Keratinocyte (primary cell): ENCODE measurements at regions not wholly inside any gene's neighbourhood (a gene's known extent, or its start where the extent isn't known, plus 50 kb on each side); places are given as distances from the start of the nearest gene placed in this dataset.

Experiments
- DNase-seq: peaks from one replicate; pipeline ENCODE4 v3.0.0-alpha.2; 2011; ENCODE audit warnings: low read depth, missing footprints, low spot score
- FAIRE-seq: peaks from 2 replicates; lab custom pipeline; 2011; peaks lifted over from hg19 to GRCh38; lab: Jason Lieb, UNC
- H2AFZ ChIP-seq: 2 replicates; pipeline ENCODE4 v1.6.0; 2012; ENCODE audit warnings: low read length, control low read depth, inconsistent platforms; ENCODE audit not compliant: control insufficient read depth
- H3K27ac ChIP-seq: 2 replicates; pipeline ENCODE4 v1.5.1; 2011; ENCODE audit warnings: low read length; ENCODE audit not compliant: control insufficient read depth, insufficient read depth
- H3K27me3 ChIP-seq: 3 replicates; pipeline ENCODE4 v1.6.0; 2011; ENCODE audit warnings: low read length; ENCODE audit not compliant: control insufficient read depth, insufficient read depth; ENCODE audit errors: extremely low read depth
- H3K36me3 ChIP-seq, 2 experiments: 2 replicates in 1 of 2; 3 replicates in 1 of 2; pipeline ENCODE4 v1.5.1; 2011; ENCODE audit warnings: low read length in 2 of 2, mild to moderate bottlenecking in 1 of 2; ENCODE audit not compliant: control insufficient read depth in 2 of 2, insufficient read depth in 2 of 2; ENCODE audit errors: extremely low read depth in 1 of 2
- H3K4me1 ChIP-seq: 3 replicates; pipeline ENCODE4 v1.5.1; 2011; ENCODE audit warnings: low read length; ENCODE audit not compliant: control insufficient read depth, insufficient read depth; ENCODE audit errors: extremely low read depth
- H3K4me2 ChIP-seq: 3 replicates; pipeline ENCODE4 v1.6.0; 2011; ENCODE audit warnings: low read depth, low read length; ENCODE audit not compliant: control insufficient read depth, insufficient read depth; ENCODE audit errors: extremely low read depth
- H3K4me3 ChIP-seq, 3 experiments: fragments of 200-600 bp in 1 of 3; sonication (generic) in 1 of 3; 2 replicates in 2 of 3; 3 replicates in 1 of 3; pipeline ENCODE4 v1.5.1; 2011 to 2016; ENCODE audit warnings: low read length in 3 of 3, mild to moderate bottlenecking in 3 of 3, control low read depth in 2 of 3, inconsistent platforms in 1 of 3, low read depth in 1 of 3, mixed read lengths in 1 of 3, mixed run types in 1 of 3, moderate library complexity in 1 of 3; ENCODE audit not compliant: control insufficient read depth in 2 of 3, insufficient read depth in 2 of 3; ENCODE audit errors: extremely low read depth in 1 of 3
- H3K79me2 ChIP-seq: 2 replicates; pipeline ENCODE4 v1.6.0; 2012; ENCODE audit warnings: low read length; ENCODE audit not compliant: control insufficient read depth, insufficient read depth
- H3K9ac ChIP-seq: 3 replicates; pipeline ENCODE4 v1.6.0; 2011; ENCODE audit warnings: low read length; ENCODE audit not compliant: control insufficient read depth, insufficient read depth; ENCODE audit errors: extremely low read depth
- H3K9me1 ChIP-seq: 3 replicates; pipeline ENCODE4 v1.6.0; 2011; ENCODE audit warnings: low read length; ENCODE audit not compliant: control insufficient read depth, insufficient read depth; ENCODE audit errors: extremely low read depth
- H3K9me3 ChIP-seq: 2 replicates; pipeline ENCODE4 v1.5.1; 2012; ENCODE audit warnings: low read depth, low read length; ENCODE audit not compliant: control insufficient read depth
- H4K20me1 ChIP-seq: 3 replicates; pipeline ENCODE4 v1.6.0; 2011; ENCODE audit warnings: low read length; ENCODE audit not compliant: control insufficient read depth, insufficient read depth; ENCODE audit errors: extremely low read depth
- EZH2 ChIP-seq: IDR thresholded peaks from one replicate; pipeline ENCODE4 v1.6.1; 2012; ENCODE audit warnings: inconsistent platforms, mild to moderate bottlenecking, low read length, moderate library complexity
- dilution Hi-C: fragments of 300-500 bp; cut with MboI; formaldehyde crosslinking; loops from one replicate; pipeline ENCODE4 v1.7.0; 2020; ENCODE audit warnings: low sequenced_read_pairs; ENCODE audit not compliant: extremely low pct_ligation_motif_present
- TF ChIP-seq, protein P1 (sequence below), 3 experiments: IDR thresholded peaks in 1 of 3; conservative IDR thresholded peaks in 1 of 3; optimal IDR thresholded peaks in 1 of 3; 2 replicates in 2 of 3; 3 replicates in 1 of 3; pipeline versions ENCODE3 to v1.5.1; 2011; ENCODE audit warnings: low read length in 3 of 3, mild to moderate bottlenecking in 3 of 3, moderate library complexity in 2 of 3, control low read depth in 1 of 3, inconsistent platforms in 1 of 3; ENCODE audit not compliant: insufficient read depth in 2 of 3; ENCODE audit errors: extremely low read depth in 1 of 3

DNA sequence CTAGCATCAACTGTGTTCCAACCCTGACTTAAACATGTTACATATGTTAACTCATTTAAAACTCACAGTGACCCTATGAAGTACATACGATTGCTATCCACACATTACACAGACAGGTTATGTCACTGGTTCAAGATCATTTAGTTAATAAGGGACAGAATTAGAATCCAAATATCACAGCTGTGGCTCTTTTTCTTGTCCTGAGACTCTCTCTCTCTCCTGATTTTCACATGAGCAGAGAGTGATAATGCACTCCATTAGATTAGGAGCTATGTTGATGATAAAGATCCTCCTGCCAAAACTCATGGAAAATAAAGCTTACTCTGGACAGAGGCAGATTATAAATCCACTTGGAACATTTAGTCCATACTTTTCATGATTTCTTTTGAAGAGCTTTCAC, 408.3 kb downstream of the PPARGC1A start:
- no peak for TF ChIP-seq EZH2
- TF ChIP-seq, protein P1, sequence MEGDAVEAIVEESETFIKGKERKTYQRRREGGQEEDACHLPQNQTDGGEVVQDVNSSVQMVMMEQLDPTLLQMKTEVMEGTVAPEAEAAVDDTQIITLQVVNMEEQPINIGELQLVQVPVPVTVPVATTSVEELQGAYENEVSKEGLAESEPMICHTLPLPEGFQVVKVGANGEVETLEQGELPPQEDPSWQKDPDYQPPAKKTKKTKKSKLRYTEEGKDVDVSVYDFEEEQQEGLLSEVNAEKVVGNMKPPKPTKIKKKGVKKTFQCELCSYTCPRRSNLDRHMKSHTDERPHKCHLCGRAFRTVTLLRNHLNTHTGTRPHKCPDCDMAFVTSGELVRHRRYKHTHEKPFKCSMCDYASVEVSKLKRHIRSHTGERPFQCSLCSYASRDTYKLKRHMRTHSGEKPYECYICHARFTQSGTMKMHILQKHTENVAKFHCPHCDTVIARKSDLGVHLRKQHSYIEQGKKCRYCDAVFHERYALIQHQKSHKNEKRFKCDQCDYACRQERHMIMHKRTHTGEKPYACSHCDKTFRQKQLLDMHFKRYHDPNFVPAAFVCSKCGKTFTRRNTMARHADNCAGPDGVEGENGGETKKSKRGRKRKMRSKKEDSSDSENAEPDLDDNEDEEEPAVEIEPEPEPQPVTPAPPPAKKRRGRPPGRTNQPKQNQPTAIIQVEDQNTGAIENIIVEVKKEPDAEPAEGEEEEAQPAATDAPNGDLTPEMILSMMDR (optimal IDR thresholded peaks at IDR 0.05 in 1 of 3, IDR thresholded peaks at IDR 0.05 in 1 of 3, conservative IDR thresholded peaks at IDR 0.05 in 1 of 3; ENCODE audit: extremely low read depth in 1 of 3, insufficient read depth in 2 of 3, low read length in 3 of 3), result no peak
- Histone ChIP-seq H3K9me1 (no peaks in the 10 kb centered on the region), H3K27ac (no peak overlapping the region), H3K79me2 (no peaks in the 10 kb centered on the region), H3K9me3 (no peaks in the 10 kb centered on the region), H3K9ac (no peak overlapping the region), H3K4me1 (no peaks in the 10 kb centered on the region), H2AFZ (no peak overlapping the region), H3K4me2 (no peak overlapping the region), H4K20me1 (no peaks in the 10 kb centered on the region), H3K4me3 (no peak overlapping the region), H3K36me3 (no peaks in the 10 kb centered on the region), H3K27me3 (no peaks in the 10 kb centered on the region)
- FAIRE-seq, result no peak
- dilution Hi-C loops, result no loop called here
- no peak for DNase-seq

DNA sequence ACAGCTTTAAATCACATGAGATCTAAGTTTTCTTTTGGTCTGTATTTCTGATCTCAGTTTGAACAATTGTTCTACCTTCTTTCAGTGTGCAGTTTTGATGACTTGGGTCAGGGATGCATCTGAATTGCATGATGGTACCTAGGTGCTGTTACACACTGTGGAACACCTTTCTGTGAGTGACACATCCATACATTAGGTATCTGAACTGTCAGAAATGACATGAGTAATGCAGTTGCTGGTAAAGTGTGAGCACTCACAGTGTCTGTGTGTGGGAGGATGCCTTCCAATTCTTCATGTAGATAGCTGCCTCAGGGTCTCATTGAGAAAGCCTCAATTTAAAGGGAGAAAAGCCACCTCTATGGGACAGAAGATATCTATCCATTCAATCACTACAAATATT, 411.9 kb downstream of the PPARGC1A start:
- no peaks in the 10 kb centered on the region for H4K20me1 ChIP-seq
- no peak overlapping the region for H3K9ac ChIP-seq
- no peaks in the 10 kb centered on the region for H3K9me3 ChIP-seq
- no peak overlapping the region for H3K4me3 ChIP-seq
- TF ChIP-seq EZH2, result no peak
- TF ChIP-seq, protein P1 (optimal IDR thresholded peaks at IDR 0.05 in 1 of 3, IDR thresholded peaks at IDR 0.05 in 1 of 3, conservative IDR thresholded peaks at IDR 0.05 in 1 of 3; ENCODE audit: extremely low read depth in 1 of 3, insufficient read depth in 2 of 3, low read length in 3 of 3), result no peak
- H2AFZ ChIP-seq, result no peak overlapping the region
- dilution Hi-C loops, result no loop called here
- no peak overlapping the region for H3K27ac ChIP-seq
- no peaks in the 10 kb centered on the region for H3K27me3 ChIP-seq
- H3K79me2 ChIP-seq, result no peaks in the 10 kb centered on the region
- no peaks in the 10 kb centered on the region for H3K36me3 ChIP-seq
- no peak overlapping the region for H3K4me2 ChIP-seq
- no peak for DNase-seq
- no peaks in the 10 kb centered on the region for H3K4me1 ChIP-seq
- H3K9me1 ChIP-seq, result no peaks in the 10 kb centered on the region
- no peak for FAIRE-seq
